Mucosa of rectum (tissue), 2 donors: ENCODE measurements at regions not wholly inside any gene's neighbourhood (a gene's known extent, or its start where the extent isn't known, plus 50 kb on each side); places are given as distances from the start of the nearest gene placed in this dataset.

ENCODE experiments used
- H3K27ac ChIP-seq, 2 donors: one replicate each; pipeline ENCODE4 v1.7.0; 2013; ENCODE audit warnings: inconsistent platforms in 2 of 2, low read depth in 2 of 2, low read length in 2 of 2
- H3K27me3 ChIP-seq, 2 donors: one replicate each; pipeline ENCODE4 v1.7.0; 2013; ENCODE audit warnings: low read length in 2 of 2; ENCODE audit not compliant: control insufficient read depth in 2 of 2, insufficient read depth in 2 of 2
- H3K36me3 ChIP-seq, 2 donors: one replicate each; pipeline ENCODE4 v1.7.0; 2013; ENCODE audit warnings: low read length in 2 of 2; ENCODE audit not compliant: control insufficient read depth in 2 of 2, insufficient read depth in 2 of 2
- H3K4me1 ChIP-seq, 2 donors: one replicate each; pipeline ENCODE4 v1.7.0; 2013; ENCODE audit warnings: low read length in 2 of 2, mild to moderate bottlenecking in 1 of 2; ENCODE audit not compliant: control insufficient read depth in 2 of 2, insufficient read depth in 2 of 2
- H3K4me3 ChIP-seq, 2 donors: one replicate each; pipeline ENCODE4 v1.7.0; 2013; ENCODE audit warnings: low read length in 2 of 2
- H3K9ac ChIP-seq, 2 donors: one replicate each; pipeline ENCODE4 v1.7.0; 2013; ENCODE audit warnings: low read length in 2 of 2, low read depth in 1 of 2, mild to moderate bottlenecking in 1 of 2
- H3K9me3 ChIP-seq, 2 donors: one replicate each; pipeline ENCODE4 v1.7.0; 2013; ENCODE audit warnings: low read length in 2 of 2; ENCODE audit not compliant: control insufficient read depth in 2 of 2
- donor health status: healthy.
- donor health status: Normal muscosa, but diverticular disease.

DNA sequence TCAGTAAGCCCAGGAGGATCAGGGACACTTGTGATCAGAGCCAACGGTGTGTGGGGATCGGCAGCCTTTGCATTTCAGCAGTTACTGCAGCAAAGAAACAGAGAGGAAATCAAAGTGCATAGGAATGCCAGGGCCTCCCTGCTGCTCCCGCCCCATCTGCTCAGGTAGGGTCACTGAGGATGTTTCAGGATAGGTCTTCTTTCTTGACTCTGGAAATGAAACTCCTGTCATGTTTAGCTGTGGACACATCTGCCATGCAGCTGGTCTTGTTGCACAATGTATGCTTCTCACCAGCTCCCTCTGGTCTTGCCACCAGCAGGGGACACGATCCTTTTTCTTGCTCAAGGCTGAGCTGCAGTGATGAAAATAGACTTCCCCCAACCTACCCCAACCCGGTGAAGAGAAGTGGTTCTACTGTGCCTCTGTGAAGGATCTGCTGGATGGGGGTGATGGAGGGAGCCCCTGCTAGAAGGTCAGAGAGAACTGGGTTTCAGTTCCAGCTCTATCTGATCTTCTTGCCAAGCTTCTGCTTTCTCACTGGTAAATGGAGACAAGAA lies 185.2 kb upstream of the KLF4 start:
- H3K4me1 ChIP-seq = no peaks in the 10 kb centered on the region
- no peaks in the 10 kb centered on the region for H3K36me3 ChIP-seq
- no peak overlapping the region for H3K9ac ChIP-seq
- no peak overlapping the region for H3K4me3 ChIP-seq
- no peaks in the 10 kb centered on the region for H3K27me3 ChIP-seq
- H3K9me3 ChIP-seq = no peaks in the 10 kb centered on the region
- H3K27ac ChIP-seq = no peak overlapping the region

GRCh38 chr9:107673861-107674720 lies 184.5 kb upstream of the KLF4 start:
- Histone ChIP-seq H3K27me3 (no peaks in the 10 kb centered on the region), H3K4me3 (no peak overlapping the region), H3K4me1 (no peaks in the 10 kb centered on the region), H3K9me3 (no peaks in the 10 kb centered on the region), H3K27ac (no peak overlapping the region), H3K36me3 (no peaks in the 10 kb centered on the region), H3K9ac (no peak overlapping the region)

DNA sequence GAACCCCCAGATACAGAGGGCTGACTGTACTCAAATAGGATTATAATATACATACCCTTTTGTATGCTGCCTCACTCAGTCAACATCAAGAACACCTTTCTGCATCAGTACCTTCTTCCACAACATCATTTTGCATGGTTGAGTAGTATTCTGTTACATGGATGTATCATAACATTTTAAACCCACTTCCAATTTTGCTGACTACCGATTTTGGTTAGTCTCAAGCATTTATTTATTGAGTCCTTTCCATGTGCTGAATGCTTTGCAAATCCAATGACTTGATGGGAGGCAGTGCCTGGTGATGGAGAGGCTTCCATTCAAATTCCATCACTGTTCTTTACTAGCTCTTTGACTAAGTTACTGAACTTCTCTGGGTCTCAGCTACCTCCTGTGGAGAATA lies 182.0 kb upstream of the KLF4 start:
- no peaks in the 10 kb centered on the region for H3K9me3 ChIP-seq
- no peaks in the 10 kb centered on the region for H3K27me3 ChIP-seq
- no peak overlapping the region for H3K4me3 ChIP-seq
- H3K36me3 ChIP-seq = no peaks in the 10 kb centered on the region
- no peak overlapping the region for H3K27ac ChIP-seq
- H3K9ac ChIP-seq = no peak overlapping the region
- H3K4me1 ChIP-seq = peaks cover 0 to 3% of the 10 kb centered on the region in 2 donors

DNA sequence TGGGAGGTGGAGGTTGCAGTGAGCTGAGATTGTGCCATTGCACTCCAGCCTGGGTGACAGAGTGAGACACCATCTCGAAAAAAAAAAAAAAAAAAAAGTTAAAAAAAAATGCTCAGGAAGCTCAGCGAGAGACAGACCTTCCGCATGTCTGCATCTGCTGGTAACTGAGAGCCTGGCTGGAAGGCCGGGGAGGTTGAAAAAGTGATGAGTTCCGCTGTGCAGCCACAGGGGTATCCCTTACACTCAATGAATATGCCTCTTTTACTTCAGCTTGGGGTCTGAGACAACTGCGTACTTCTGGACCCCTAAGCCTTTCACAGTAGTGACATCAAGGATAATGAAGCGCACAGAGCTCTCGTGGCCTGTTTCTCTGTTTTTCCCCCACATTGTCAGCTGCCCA lies 179.9 kb upstream of the KLF4 start:
- no peaks in the 10 kb centered on the region for H3K9me3 ChIP-seq
- peaks cover 0 to 3% of the 10 kb centered on the region in 2 donors for H3K4me1 ChIP-seq
- no peak overlapping the region for H3K27ac ChIP-seq
- no peak overlapping the region for H3K9ac ChIP-seq
- H3K4me3 ChIP-seq = no peak overlapping the region
- no peaks in the 10 kb centered on the region for H3K27me3 ChIP-seq
- H3K36me3 ChIP-seq = no peaks in the 10 kb centered on the region

DNA sequence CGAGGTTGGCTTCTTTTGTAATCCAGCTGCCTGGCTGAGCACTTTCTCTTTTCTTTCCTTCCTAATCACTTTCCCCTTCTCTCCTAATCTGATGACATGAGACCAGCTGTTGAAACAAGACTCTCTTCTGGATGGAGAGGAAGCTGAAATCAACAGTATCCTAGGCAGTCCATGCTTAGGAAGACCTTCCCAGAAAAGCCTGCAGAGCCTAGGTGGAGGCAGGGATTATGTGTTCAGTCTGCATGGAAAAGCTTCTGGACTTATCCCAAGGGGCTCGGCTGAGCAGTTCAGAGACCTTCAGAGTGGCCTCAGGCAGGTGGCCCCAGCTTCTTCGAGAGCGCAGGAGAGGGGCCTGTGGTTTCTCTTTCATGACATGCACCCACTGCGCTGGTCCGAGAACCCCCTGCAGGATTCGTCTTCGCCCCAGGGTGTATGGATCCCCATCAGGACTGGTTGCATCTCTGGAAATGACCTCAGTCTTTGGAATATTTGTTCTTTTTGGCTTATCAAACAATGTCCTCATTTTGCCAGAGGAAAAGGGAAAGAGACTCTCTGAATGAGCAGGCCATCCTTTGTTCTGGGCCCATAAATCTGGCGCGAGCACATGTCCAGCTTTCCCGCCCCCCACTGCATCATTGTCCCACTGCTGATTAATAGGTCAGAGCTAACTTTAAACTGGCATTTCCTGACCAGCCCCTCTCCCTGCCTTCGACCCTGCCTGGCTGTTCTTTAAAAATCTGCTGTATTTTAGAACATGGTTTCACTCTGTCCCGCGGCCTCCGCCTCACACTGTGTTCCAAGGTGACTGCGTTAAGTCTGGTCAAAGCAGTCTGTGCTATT lies 177.9 kb upstream of the KLF4 start:
- no peak overlapping the region for H3K9ac ChIP-seq
- no peaks in the 10 kb centered on the region for H3K9me3 ChIP-seq
- peaks cover 0 to 3% of the 10 kb centered on the region in 2 donors for H3K4me1 ChIP-seq
- H3K4me3 ChIP-seq = no peak overlapping the region
- no peaks in the 10 kb centered on the region for H3K36me3 ChIP-seq
- H3K27ac ChIP-seq = no peak overlapping the region
- no peaks in the 10 kb centered on the region for H3K27me3 ChIP-seq

- H3K36me3 ChIP-seq = no peaks in the 10 kb centered on the region
- no peak overlapping the region for H3K27ac ChIP-seq
- H3K4me3 ChIP-seq = no peak overlapping the region
- no peak overlapping the region for H3K9ac ChIP-seq
- no peaks in the 10 kb centered on the region for H3K9me3 ChIP-seq
- H3K27me3 ChIP-seq = no peaks in the 10 kb centered on the region
- H3K4me1 ChIP-seq = peaks cover 0 to 3% of the 10 kb centered on the region in 2 donors
Observed at GRCh38 chr9:107665057-107665456, 175.5 kb upstream of the KLF4 start.

GRCh38 chr9:107660976-107661375 lies 171.4 kb upstream of the KLF4 start:
- Histone ChIP-seq H3K4me1 (no peaks in the 10 kb centered on the region), H3K27ac (no peak overlapping the region), H3K9ac (no peak overlapping the region), H3K4me3 (no peak overlapping the region), H3K36me3 (no peaks in the 10 kb centered on the region), H3K9me3 (no peaks in the 10 kb centered on the region), H3K27me3 (no peaks in the 10 kb centered on the region)

- Histone ChIP-seq H3K9me3 (no peaks in the 10 kb centered on the region), H3K27ac (no peak overlapping the region), H3K4me3 (no peak overlapping the region), H3K4me1 (no peaks in the 10 kb centered on the region), H3K27me3 (no peaks in the 10 kb centered on the region), H3K9ac (no peak overlapping the region), H3K36me3 (no peaks in the 10 kb centered on the region)
Observed at GRCh38 chr9:107653263-107653821, 163.8 kb upstream of the KLF4 start.

- no peaks in the 10 kb centered on the region for H3K4me1 ChIP-seq
- no peaks in the 10 kb centered on the region for H3K36me3 ChIP-seq
- no peaks in the 10 kb centered on the region for H3K27me3 ChIP-seq
- H3K27ac ChIP-seq = no peak overlapping the region
- no peaks in the 10 kb centered on the region for H3K9me3 ChIP-seq
- no peak overlapping the region for H3K4me3 ChIP-seq
- no peak overlapping the region for H3K9ac ChIP-seq
Observed at GRCh38 chr9:107650995-107651394, 161.4 kb upstream of the KLF4 start.

DNA sequence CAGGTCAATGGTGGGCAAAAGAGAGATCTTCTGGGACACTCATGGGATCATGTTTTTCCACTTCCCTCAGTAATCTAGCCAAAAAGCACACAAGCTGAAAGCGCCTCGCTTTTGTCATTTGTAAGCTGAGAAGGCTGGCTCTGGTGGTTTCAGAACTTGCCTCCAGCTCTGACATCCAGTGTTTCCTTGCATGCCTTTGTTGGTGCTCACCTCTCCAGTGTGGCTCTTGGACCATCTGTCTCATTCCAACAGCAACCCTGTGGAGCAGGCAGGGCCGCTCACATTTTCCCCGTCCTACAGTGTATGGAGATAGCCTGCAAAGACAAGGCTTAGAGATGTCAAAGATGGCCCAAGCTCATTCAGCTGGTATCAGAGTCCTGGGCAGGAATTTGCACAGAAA lies 160.8 kb upstream of the KLF4 start:
- H3K9me3 ChIP-seq = no peaks in the 10 kb centered on the region
- no peaks in the 10 kb centered on the region for H3K36me3 ChIP-seq
- peaks cover 0 to 2% of the 10 kb centered on the region in 2 donors for H3K4me1 ChIP-seq
- H3K27ac ChIP-seq = no peak overlapping the region
- no peaks in the 10 kb centered on the region for H3K27me3 ChIP-seq
- no peak overlapping the region for H3K4me3 ChIP-seq
- no peak overlapping the region for H3K9ac ChIP-seq
